ENCODE measurements at regions not wholly inside any gene's neighbourhood (a gene's known extent, or its start where the extent isn't known, plus 50 kb on each side); places are given as distances from the start of the nearest gene placed in this dataset.

DNA sequence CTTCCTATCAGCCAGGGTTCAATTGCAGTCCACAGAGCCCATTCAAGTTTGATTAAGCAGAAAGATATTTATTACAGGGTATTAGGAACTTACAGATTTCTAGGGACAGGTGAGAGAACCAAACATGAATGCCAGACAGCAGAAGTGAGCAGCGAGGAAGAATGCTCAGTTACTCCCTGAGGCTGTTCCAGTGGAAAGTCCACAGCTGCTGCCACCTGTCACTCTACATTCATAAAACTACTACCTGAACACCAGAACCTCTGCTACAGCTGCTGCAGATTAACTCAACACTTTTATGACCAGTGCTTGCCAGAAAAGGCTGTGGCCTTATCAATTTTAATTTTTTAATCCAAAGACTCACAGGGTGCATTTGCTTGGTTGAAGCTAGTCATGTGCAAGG, 325.4 kb upstream of the ONECUT1 start:
- TF ChIP-seq, protein P1, sequence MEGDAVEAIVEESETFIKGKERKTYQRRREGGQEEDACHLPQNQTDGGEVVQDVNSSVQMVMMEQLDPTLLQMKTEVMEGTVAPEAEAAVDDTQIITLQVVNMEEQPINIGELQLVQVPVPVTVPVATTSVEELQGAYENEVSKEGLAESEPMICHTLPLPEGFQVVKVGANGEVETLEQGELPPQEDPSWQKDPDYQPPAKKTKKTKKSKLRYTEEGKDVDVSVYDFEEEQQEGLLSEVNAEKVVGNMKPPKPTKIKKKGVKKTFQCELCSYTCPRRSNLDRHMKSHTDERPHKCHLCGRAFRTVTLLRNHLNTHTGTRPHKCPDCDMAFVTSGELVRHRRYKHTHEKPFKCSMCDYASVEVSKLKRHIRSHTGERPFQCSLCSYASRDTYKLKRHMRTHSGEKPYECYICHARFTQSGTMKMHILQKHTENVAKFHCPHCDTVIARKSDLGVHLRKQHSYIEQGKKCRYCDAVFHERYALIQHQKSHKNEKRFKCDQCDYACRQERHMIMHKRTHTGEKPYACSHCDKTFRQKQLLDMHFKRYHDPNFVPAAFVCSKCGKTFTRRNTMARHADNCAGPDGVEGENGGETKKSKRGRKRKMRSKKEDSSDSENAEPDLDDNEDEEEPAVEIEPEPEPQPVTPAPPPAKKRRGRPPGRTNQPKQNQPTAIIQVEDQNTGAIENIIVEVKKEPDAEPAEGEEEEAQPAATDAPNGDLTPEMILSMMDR (IDR thresholded peaks at IDR 0.05), result no peak
- TF ChIP-seq POLR2A (IDR thresholded peaks at IDR 0.05), result no peak
